ENCODE measurements at regions not wholly inside any gene's neighbourhood (a gene's known extent, or its start where the extent isn't known, plus 50 kb on each side); places are given as distances from the start of the nearest gene placed in this dataset.

DNA sequence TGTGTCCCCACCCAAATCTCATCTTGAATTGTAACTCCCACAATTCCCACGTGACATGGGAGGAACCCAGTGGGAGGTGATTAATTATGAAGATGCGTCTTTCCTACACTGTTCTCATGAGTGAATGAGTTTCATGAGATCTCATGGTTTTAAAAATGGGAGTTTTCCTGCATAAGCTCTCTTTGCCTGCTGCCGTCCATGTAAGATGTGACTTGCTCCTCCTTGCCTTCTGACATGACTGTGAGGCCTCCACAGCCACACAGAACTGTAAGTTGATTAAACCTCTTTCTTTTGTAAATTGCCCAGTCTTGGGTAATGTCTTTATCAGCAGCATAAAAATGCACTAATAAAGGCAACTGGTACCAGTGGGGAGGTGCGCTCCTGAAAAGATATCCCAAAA is 67.7 kb upstream of the DRGX start:
- no peaks in the 10 kb centered on the region for H3K4me1 ChIP-seq (ENCODE audit: control insufficient read depth in 1 of 2, insufficient read depth in 1 of 2, low read depth in 1 of 2, low read length in 1 of 2)
- H3K4me3 ChIP-seq (ENCODE audit: low read depth in 1 of 2, low read length in 1 of 2): no peak overlapping the region
- no peaks in the 10 kb centered on the region for H3K9me3 ChIP-seq
- no peak overlapping the region for H3K27ac ChIP-seq
- TF ChIP-seq, protein P1, sequence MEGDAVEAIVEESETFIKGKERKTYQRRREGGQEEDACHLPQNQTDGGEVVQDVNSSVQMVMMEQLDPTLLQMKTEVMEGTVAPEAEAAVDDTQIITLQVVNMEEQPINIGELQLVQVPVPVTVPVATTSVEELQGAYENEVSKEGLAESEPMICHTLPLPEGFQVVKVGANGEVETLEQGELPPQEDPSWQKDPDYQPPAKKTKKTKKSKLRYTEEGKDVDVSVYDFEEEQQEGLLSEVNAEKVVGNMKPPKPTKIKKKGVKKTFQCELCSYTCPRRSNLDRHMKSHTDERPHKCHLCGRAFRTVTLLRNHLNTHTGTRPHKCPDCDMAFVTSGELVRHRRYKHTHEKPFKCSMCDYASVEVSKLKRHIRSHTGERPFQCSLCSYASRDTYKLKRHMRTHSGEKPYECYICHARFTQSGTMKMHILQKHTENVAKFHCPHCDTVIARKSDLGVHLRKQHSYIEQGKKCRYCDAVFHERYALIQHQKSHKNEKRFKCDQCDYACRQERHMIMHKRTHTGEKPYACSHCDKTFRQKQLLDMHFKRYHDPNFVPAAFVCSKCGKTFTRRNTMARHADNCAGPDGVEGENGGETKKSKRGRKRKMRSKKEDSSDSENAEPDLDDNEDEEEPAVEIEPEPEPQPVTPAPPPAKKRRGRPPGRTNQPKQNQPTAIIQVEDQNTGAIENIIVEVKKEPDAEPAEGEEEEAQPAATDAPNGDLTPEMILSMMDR (IDR thresholded peaks at IDR 0.05): no peak
- H3K27me3 ChIP-seq: no peaks in the 10 kb centered on the region
- H3K36me3 ChIP-seq: peaks cover 52% of the 10 kb centered on the region

DNA sequence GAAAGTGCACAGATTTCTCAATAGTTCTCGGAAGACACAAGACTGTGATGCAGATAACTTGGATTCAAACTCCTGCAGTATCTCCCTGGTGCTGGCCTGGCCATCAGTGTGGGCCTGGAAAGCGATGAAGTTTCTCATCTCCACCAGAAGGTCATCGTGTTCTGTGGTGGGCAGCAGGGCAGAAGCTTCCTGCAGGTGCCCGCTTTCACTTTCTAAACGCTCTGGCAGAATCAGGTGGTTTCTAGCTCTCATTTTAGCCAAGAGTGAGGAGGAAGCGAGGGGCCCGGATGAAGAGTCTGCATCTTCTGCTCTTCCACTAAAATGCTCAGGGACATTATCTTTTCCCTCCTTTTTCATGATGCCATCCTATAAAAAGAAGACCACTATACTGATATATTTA is 63.0 kb upstream of the DRGX start:
- TF ChIP-seq, protein P1 (IDR thresholded peaks at IDR 0.05): no peak
- H3K27ac ChIP-seq: no peak overlapping the region
- no peaks in the 10 kb centered on the region for H3K9me3 ChIP-seq
- no peaks in the 10 kb centered on the region for H3K4me1 ChIP-seq (ENCODE audit: control insufficient read depth in 1 of 2, insufficient read depth in 1 of 2, low read depth in 1 of 2, low read length in 1 of 2)
- H3K27me3 ChIP-seq: no peaks in the 10 kb centered on the region
- H3K36me3 ChIP-seq: peaks cover 50% of the 10 kb centered on the region
- H3K4me3 ChIP-seq (ENCODE audit: low read depth in 1 of 2, low read length in 1 of 2): no peak overlapping the region

DNA sequence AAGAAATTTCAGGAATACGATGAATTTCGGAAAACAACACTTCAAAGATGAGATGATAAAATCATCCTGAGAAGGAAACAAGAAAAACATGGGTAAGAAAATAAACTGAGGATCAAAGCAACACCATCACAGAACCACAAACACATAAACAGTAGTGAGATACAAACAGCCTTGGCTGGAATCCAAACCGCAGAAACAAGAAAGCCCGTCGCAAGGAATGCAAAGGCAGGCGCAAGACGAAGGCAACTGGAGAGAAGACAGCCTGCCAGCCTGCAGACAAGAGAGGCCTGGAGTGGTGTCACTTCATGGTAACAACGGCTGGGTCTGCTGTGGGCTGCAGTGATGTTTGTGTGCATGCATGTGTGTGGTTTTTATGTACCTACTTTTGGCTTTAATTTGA is 61.8 kb upstream of the DRGX start:
- H3K4me1 ChIP-seq (ENCODE audit: control insufficient read depth in 1 of 2, insufficient read depth in 1 of 2, low read depth in 1 of 2, low read length in 1 of 2): no peaks in the 10 kb centered on the region
- H3K27ac ChIP-seq: no peak overlapping the region
- no peak overlapping the region for H3K4me3 ChIP-seq (ENCODE audit: low read depth in 1 of 2, low read length in 1 of 2)
- H3K36me3 ChIP-seq: peaks cover 50% of the 10 kb centered on the region
- no peaks in the 10 kb centered on the region for H3K27me3 ChIP-seq
- H3K9me3 ChIP-seq: peaks cover 8% of the 10 kb centered on the region
- TF ChIP-seq, protein P1 (IDR thresholded peaks at IDR 0.05): no peak

DNA sequence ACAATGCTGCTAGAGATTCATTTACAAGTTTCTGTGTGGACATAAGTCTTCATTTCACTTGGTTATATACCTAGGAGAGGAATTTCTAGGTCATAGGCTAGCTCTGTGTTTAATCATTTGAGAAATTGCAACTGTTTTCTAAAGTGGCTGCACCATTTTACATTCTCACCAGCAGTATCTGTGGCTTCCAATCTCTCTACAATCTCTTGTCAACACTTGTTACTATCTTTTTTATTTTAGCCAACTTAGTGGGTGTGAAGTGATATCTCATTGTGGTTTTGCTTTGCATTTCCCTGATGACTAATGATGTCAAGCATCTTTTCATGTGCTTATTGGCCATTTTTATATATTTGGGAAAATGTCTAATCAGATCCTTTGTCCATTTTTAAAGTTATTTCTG is 53.0 kb upstream of the DRGX start:
- no peaks in the 10 kb centered on the region for H3K4me1 ChIP-seq (ENCODE audit: control insufficient read depth in 1 of 2, insufficient read depth in 1 of 2, low read depth in 1 of 2, low read length in 1 of 2)
- H3K27ac ChIP-seq: no peak overlapping the region
- TF ChIP-seq, protein P1 (IDR thresholded peaks at IDR 0.05): no peak
- no peak overlapping the region for H3K4me3 ChIP-seq (ENCODE audit: low read depth in 1 of 2, low read length in 1 of 2)
- H3K36me3 ChIP-seq: no peaks in the 10 kb centered on the region
- no peaks in the 10 kb centered on the region for H3K27me3 ChIP-seq
- peaks cover 8% of the 10 kb centered on the region for H3K9me3 ChIP-seq

DNA sequence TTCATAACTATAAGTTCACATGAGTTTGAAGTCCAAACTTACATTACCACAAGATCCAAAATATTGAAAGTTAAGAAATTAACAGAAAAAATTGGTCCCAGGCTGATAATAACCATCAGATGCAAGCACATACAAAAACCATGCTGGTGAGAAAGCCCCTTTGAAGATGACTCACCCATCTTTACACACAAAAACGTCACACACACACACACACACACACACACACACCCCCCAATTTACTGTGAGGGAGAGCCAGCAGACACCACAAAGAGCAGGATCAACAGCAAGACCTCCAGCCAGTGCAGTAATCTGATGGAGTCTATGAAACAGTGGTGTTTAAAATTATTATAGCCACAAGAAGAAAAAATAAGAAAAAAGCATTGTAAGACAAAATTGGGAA is 50.1 kb upstream of the DRGX start:
- Histone ChIP-seq H3K36me3 (no peaks in the 10 kb centered on the region), H3K27ac (no peak overlapping the region), H3K27me3 (no peaks in the 10 kb centered on the region), H3K4me1 (ENCODE audit: control insufficient read depth in 1 of 2, insufficient read depth in 1 of 2, low read depth in 1 of 2, low read length in 1 of 2) (peaks cover 14 to 21% of the 10 kb centered on the region in 2 experiments), H3K4me3 (ENCODE audit: low read depth in 1 of 2, low read length in 1 of 2) (no peak overlapping the region), H3K9me3 (no peaks in the 10 kb centered on the region)
- TF ChIP-seq, protein P1 (IDR thresholded peaks at IDR 0.05): no peak

Data from neutrophil (primary cell).